ENCODE measurements at regions not wholly inside any gene's neighbourhood (a gene's known extent, or its start where the extent isn't known, plus 50 kb on each side); places are given as distances from the start of the nearest gene placed in this dataset.
"Not testable (repeated sequence)": the region's sequence is repeated elsewhere in the genome, so short reads cannot be mapped to it uniquely, and the experiment has no call there.

- no peak for DNase-seq (ENCODE audit: low spot score)
These were observed 588.9 kb downstream of the NR2F1-AS1 start for GRCh38 chr5:92992073-92992472.

GRCh38 chr5:92991581-92992067 is 589.4 kb downstream of the NR2F1-AS1 start:
- DNase-seq (ENCODE audit: low spot score), result no peak

GRCh38 chr5:92990771-92991170 is 590.2 kb downstream of the NR2F1-AS1 start:
- no peak for DNase-seq (ENCODE audit: low spot score)

GRCh38 chr5:92981001-92981400 is 600.0 kb downstream of the NR2F1-AS1 start:
- DNase-seq (ENCODE audit: low spot score), result no peak

- DNase-seq (ENCODE audit: low spot score), result no peak
These were observed 600.5 kb downstream of the NR2F1-AS1 start for GRCh38 chr5:92980491-92980890.

GRCh38 chr5:92979716-92980115 is 601.3 kb downstream of the NR2F1-AS1 start:
- DNase-seq (ENCODE audit: low spot score), result no peak

GRCh38 chr5:92977846-92978540 is 603.0 kb downstream of the NR2F1-AS1 start:
- DNase-seq (ENCODE audit: low spot score), result no peak

- no peak for DNase-seq (ENCODE audit: low spot score)
These were observed 604.9 kb downstream of the NR2F1-AS1 start for GRCh38 chr5:92976156-92976555.

GRCh38 chr5:92969781-92970237 is 611.2 kb downstream of the NR2F1-AS1 start:
- no peak for DNase-seq (ENCODE audit: low spot score)

GRCh38 chr5:92969191-92969780 is 611.7 kb downstream of the NR2F1-AS1 start:
- no peak for DNase-seq (ENCODE audit: low spot score)

GRCh38 chr5:92963800-92964199 is 617.2 kb downstream of the NR2F1-AS1 start:
- no peak for DNase-seq (ENCODE audit: low spot score)

- no peak for DNase-seq (ENCODE audit: low spot score)
These were observed 618.3 kb downstream of the NR2F1-AS1 start for GRCh38 chr5:92962752-92963151.

GRCh38 chr5:92956886-92957285 is 624.1 kb downstream of the NR2F1-AS1 start:
- DNase-seq (ENCODE audit: low spot score), result no peak

- DNase-seq (ENCODE audit: low spot score), result no peak
These were observed 628.8 kb downstream of the NR2F1-AS1 start for GRCh38 chr5:92952243-92952642.

GRCh38 chr5:92951746-92952145 is 629.3 kb downstream of the NR2F1-AS1 start:
- DNase-seq (ENCODE audit: low spot score), result no peak

GRCh38 chr5:92946546-92946945 is 634.5 kb downstream of the NR2F1-AS1 start:
- no peak for DNase-seq (ENCODE audit: low spot score)

- DNase-seq (ENCODE audit: low spot score), result no peak
These were observed 635.4 kb downstream of the NR2F1-AS1 start for GRCh38 chr5:92945605-92946097.

GRCh38 chr5:92944903-92945604 is 636.0 kb downstream of the NR2F1-AS1 start:
- DNase-seq (ENCODE audit: low spot score), result no peak

- no peak for DNase-seq (ENCODE audit: low spot score)
These were observed 636.7 kb downstream of the NR2F1-AS1 start for GRCh38 chr5:92944337-92944736.

GRCh38 chr5:92942762-92943161 is 638.3 kb downstream of the NR2F1-AS1 start:
- DNase-seq (ENCODE audit: low spot score), result no peak

GRCh38 chr5:92941806-92942205 is 639.2 kb downstream of the NR2F1-AS1 start:
- DNase-seq (ENCODE audit: low spot score), result no peak

- no peak for DNase-seq (ENCODE audit: low spot score)
These were observed 641.6 kb downstream of the NR2F1-AS1 start for GRCh38 chr5:92939428-92939827.

GRCh38 chr5:92937396-92937795 is 643.6 kb downstream of the NR2F1-AS1 start:
- DNase-seq (ENCODE audit: low spot score), result not testable (repeated sequence)
